ENCODE measurements at regions not wholly inside any gene's neighbourhood (a gene's known extent, or its start where the extent isn't known, plus 50 kb on each side); places are given as distances from the start of the nearest gene placed in this dataset.

- H3K4me2 ChIP-seq (ENCODE audit: low read length) = no peak overlapping the region
- H4K20me1 ChIP-seq (ENCODE audit: control insufficient read depth, insufficient read depth, low read depth, low read length) = no peaks in the 10 kb centered on the region
- no peaks in the 10 kb centered on the region for H3F3A ChIP-seq (ENCODE audit: control insufficient read depth, insufficient read depth)
- no peaks in the 10 kb centered on the region for H3K79me2 ChIP-seq (ENCODE audit: control insufficient read depth, low read length)
- H3K36me3 ChIP-seq (ENCODE audit: control insufficient read depth, low read length) = no peaks in the 10 kb centered on the region
- no peak overlapping the region for H3K27ac ChIP-seq (ENCODE audit: low read depth, low read length)
- no peaks in the 10 kb centered on the region for H3K4me1 ChIP-seq (ENCODE audit: control insufficient read depth, low read length)
- H3K9me3 ChIP-seq (ENCODE audit: control insufficient read depth, insufficient read depth, low read length) = no peaks in the 10 kb centered on the region
- TF ChIP-seq CTCF (IDR thresholded peaks at IDR 0.05; ENCODE audit: low read depth, low read length, poor library complexity, severe bottlenecking) (no peak), EZH2phosphoT487 (IDR thresholded peaks at IDR 0.05; ENCODE audit: borderline replicate concordance, low read length) (no peak)
- no peaks in the 10 kb centered on the region for H3K27me3 ChIP-seq (ENCODE audit: control insufficient read depth, low read length)
- H3K9me2 ChIP-seq (replicated peaks; ENCODE audit: control insufficient read depth, low read length) = no peaks in the 10 kb centered on the region
- no peak overlapping the region for H3K4me3 ChIP-seq (ENCODE audit: low read length)
Observed at GRCh38 chr5:101385276-101385675, 482.2 kb upstream of the ST8SIA4 start.

- Histone ChIP-seq H3K27me3 (ENCODE audit: control insufficient read depth, low read length) (no peaks in the 10 kb centered on the region), H3K4me3 (ENCODE audit: low read length) (no peak overlapping the region), H3K36me3 (ENCODE audit: control insufficient read depth, low read length) (no peaks in the 10 kb centered on the region), H3K4me1 (ENCODE audit: control insufficient read depth, low read length) (no peaks in the 10 kb centered on the region), H3K27ac (ENCODE audit: low read depth, low read length) (no peak overlapping the region), H3K4me2 (ENCODE audit: low read length) (no peak overlapping the region), H3K9me2 (replicated peaks; ENCODE audit: control insufficient read depth, low read length) (no peaks in the 10 kb centered on the region), H4K20me1 (ENCODE audit: control insufficient read depth, insufficient read depth, low read depth, low read length) (no peaks in the 10 kb centered on the region), H3K79me2 (ENCODE audit: control insufficient read depth, low read length) (no peaks in the 10 kb centered on the region), H3F3A (ENCODE audit: control insufficient read depth, insufficient read depth) (no peaks in the 10 kb centered on the region), H3K9me3 (ENCODE audit: control insufficient read depth, insufficient read depth, low read length) (no peaks in the 10 kb centered on the region)
- TF ChIP-seq EZH2phosphoT487 (IDR thresholded peaks at IDR 0.05; ENCODE audit: borderline replicate concordance, low read length) = no peak
Observed at GRCh38 chr5:101370181-101370580, 467.1 kb upstream of the ST8SIA4 start.

GRCh38 chr5:101364469-101364868 is 461.4 kb upstream of the ST8SIA4 start:
- Histone ChIP-seq H3K9me3 (ENCODE audit: control insufficient read depth, insufficient read depth, low read length) (no peaks in the 10 kb centered on the region), H4K20me1 (ENCODE audit: control insufficient read depth, insufficient read depth, low read depth, low read length) (no peaks in the 10 kb centered on the region), H3K79me2 (ENCODE audit: control insufficient read depth, low read length) (no peaks in the 10 kb centered on the region), H3K4me3 (ENCODE audit: low read length) (no peak overlapping the region), H3K4me2 (ENCODE audit: low read length) (no peak overlapping the region), H3K27ac (ENCODE audit: low read depth, low read length) (no peak overlapping the region), H3F3A (ENCODE audit: control insufficient read depth, insufficient read depth) (no peaks in the 10 kb centered on the region), H3K4me1 (ENCODE audit: control insufficient read depth, low read length) (no peaks in the 10 kb centered on the region), H3K9me2 (replicated peaks; ENCODE audit: control insufficient read depth, low read length) (no peaks in the 10 kb centered on the region), H3K36me3 (ENCODE audit: control insufficient read depth, low read length) (no peaks in the 10 kb centered on the region), H3K27me3 (ENCODE audit: control insufficient read depth, low read length) (no peaks in the 10 kb centered on the region)
- no peak for TF ChIP-seq CTCF (IDR thresholded peaks at IDR 0.05; ENCODE audit: low read depth, low read length, poor library complexity, severe bottlenecking)
- TF ChIP-seq EZH2phosphoT487 (IDR thresholded peaks at IDR 0.05; ENCODE audit: borderline replicate concordance, low read length) = no peak

GRCh38 chr5:101362067-101362466 is 459.0 kb upstream of the ST8SIA4 start:
- no peaks in the 10 kb centered on the region for H3K27me3 ChIP-seq (ENCODE audit: control insufficient read depth, low read length)
- H4K20me1 ChIP-seq (ENCODE audit: control insufficient read depth, insufficient read depth, low read depth, low read length) = no peaks in the 10 kb centered on the region
- H3K9me3 ChIP-seq (ENCODE audit: control insufficient read depth, insufficient read depth, low read length) = no peaks in the 10 kb centered on the region
- no peaks in the 10 kb centered on the region for H3K79me2 ChIP-seq (ENCODE audit: control insufficient read depth, low read length)
- TF ChIP-seq CTCF (IDR thresholded peaks at IDR 0.05; ENCODE audit: low read depth, low read length, poor library complexity, severe bottlenecking) = no peak
- TF ChIP-seq EZH2phosphoT487 (IDR thresholded peaks at IDR 0.05; ENCODE audit: borderline replicate concordance, low read length) = no peak
- no peaks in the 10 kb centered on the region for H3K36me3 ChIP-seq (ENCODE audit: control insufficient read depth, low read length)
- H3F3A ChIP-seq (ENCODE audit: control insufficient read depth, insufficient read depth) = no peaks in the 10 kb centered on the region
- no peaks in the 10 kb centered on the region for H3K9me2 ChIP-seq (replicated peaks; ENCODE audit: control insufficient read depth, low read length)
- no peak overlapping the region for H3K4me3 ChIP-seq (ENCODE audit: low read length)
- no peaks in the 10 kb centered on the region for H3K4me1 ChIP-seq (ENCODE audit: control insufficient read depth, low read length)
- H3K4me2 ChIP-seq (ENCODE audit: low read length) = no peak overlapping the region
- no peak overlapping the region for H3K27ac ChIP-seq (ENCODE audit: low read depth, low read length)

Measured in DOHH2 (cell line).